H1 (cell line): ENCODE measurements at regions not wholly inside any gene's neighbourhood (a gene's known extent, or its start where the extent isn't known, plus 50 kb on each side); places are given as distances from the start of the nearest gene placed in this dataset.

ENCODE experiments used
- CTCF ChIA-PET: fragments of 300-600 bp; sonication (Branson Sonifier 250); formaldehyde crosslinking; loops from one replicate; lab custom pipeline; 2021; ENCODE audit not compliant: partially characterized antibody; lab: Charles Lee
- POLR2A ChIA-PET: fragments of 300-600 bp; sonication (Branson Sonifier 250); formaldehyde crosslinking; loops from one replicate; lab custom pipeline; 2021; ENCODE audit warnings: inconsistent platforms; ENCODE audit not compliant: partially characterized antibody; lab: Charles Lee
- DNase-seq, 2 experiments: peaks; one replicate each; pipeline versions ENCODE4 v3.0.0 to v3.0.0-alpha.2; 2010 to 2022; ENCODE audit warnings: low spot score in 2 of 2, low read depth in 1 of 2, mixed read lengths in 1 of 2
- FAIRE-seq: peaks from 2 replicates; lab custom pipeline; 2011; peaks lifted over from hg19 to GRCh38; lab: Jason Lieb, UNC
- H2AFZ ChIP-seq: 2 replicates; pipeline ENCODE4 v1.8.1; 2012; ENCODE audit warnings: low read length, inconsistent platforms
- H2AK5ac ChIP-seq: 2 replicates; pipeline ENCODE4 v1.6.1; 2013; ENCODE audit warnings: low read depth, low read length
- H2BK120ac ChIP-seq: replicated peaks from 2 replicates; pipeline ENCODE3; 2013; ENCODE audit warnings: low read depth, low read length, inconsistent platforms
- H2BK12ac ChIP-seq: 2 replicates; pipeline ENCODE4 v1.6.1; 2013; ENCODE audit warnings: low read depth, low read length
- H2BK15ac ChIP-seq: 2 replicates; pipeline ENCODE4 v1.6.1; 2013; ENCODE audit warnings: low read length
- H2BK20ac ChIP-seq: 2 replicates; pipeline ENCODE4 v1.6.1; 2013; ENCODE audit warnings: low read length
- H2BK5ac ChIP-seq: 2 replicates; pipeline ENCODE4 v1.6.1; 2013; ENCODE audit warnings: low read depth, low read length
- H3K14ac ChIP-seq: 2 replicates; pipeline ENCODE4 v1.6.1; 2013; ENCODE audit warnings: inconsistent platforms; ENCODE audit not compliant: insufficient read length
- H3K18ac ChIP-seq: 2 replicates; pipeline ENCODE4 v1.6.1; 2013; ENCODE audit warnings: low read length; ENCODE audit errors: extremely low read depth
- H3K23ac ChIP-seq: 2 replicates; pipeline ENCODE4 v1.6.1; 2013; ENCODE audit warnings: inconsistent platforms; ENCODE audit not compliant: insufficient read length
- H3K23me2 ChIP-seq: 2 replicates; pipeline ENCODE4 v1.6.1; 2013; ENCODE audit warnings: low read depth, low read length
- H3K27ac ChIP-seq: 2 replicates; pipeline ENCODE4 v1.6.1; 2011; ENCODE audit warnings: low read depth, low read length, inconsistent platforms
- H3K27me3 ChIP-seq, 4 experiments: replicated peaks in 1 of 4; 1 replicate in 1 of 4; 2 replicates in 3 of 4; pipeline versions ENCODE4 v1.6.1 to v1.8.1; 2011 to 2013; ENCODE audit warnings: low read length in 3 of 4, mild to moderate bottlenecking in 3 of 4, inconsistent platforms in 2 of 4, mixed read lengths in 2 of 4, moderate library complexity in 1 of 4; ENCODE audit not compliant: control insufficient read depth in 3 of 4, insufficient read depth in 3 of 4; ENCODE audit errors: extremely low read depth in 1 of 4
- H3K36me3 ChIP-seq, 4 experiments: 2 replicates each; pipeline versions ENCODE4 v1.6.1 to v1.8.1; 2011 to 2013; ENCODE audit warnings: mild to moderate bottlenecking in 4 of 4, low read length in 3 of 4, moderate library complexity in 2 of 4, control low read depth in 1 of 4, inconsistent platforms in 1 of 4; ENCODE audit not compliant: insufficient read depth in 4 of 4, control insufficient read depth in 2 of 4
- H3K4ac ChIP-seq: replicated peaks from 2 replicates; pipeline ENCODE3; 2013; ENCODE audit warnings: low read length, low read depth, mixed read lengths, inconsistent platforms; ENCODE audit not compliant: insufficient read length
- H3K4me1 ChIP-seq, 4 experiments: replicated peaks in 1 of 4; 1 replicate in 1 of 4; 2 replicates in 3 of 4; pipeline versions ENCODE4 v1.6.1 to v1.8.1; 2011 to 2013; ENCODE audit warnings: low read length in 3 of 4, inconsistent platforms in 2 of 4, mixed read lengths in 1 of 4; ENCODE audit not compliant: insufficient read depth in 4 of 4, control insufficient read depth in 3 of 4
- H3K4me2 ChIP-seq, 2 experiments: 2 replicates each; pipeline versions ENCODE4 v1.6.1 to v1.8.1; 2011 to 2013; ENCODE audit warnings: low read depth in 2 of 2, low read length in 2 of 2, control low read depth in 1 of 2, inconsistent platforms in 1 of 2, mild to moderate bottlenecking in 1 of 2; ENCODE audit not compliant: insufficient read depth in 1 of 2
- H3K4me3 ChIP-seq, 4 experiments: fragments of 200-600, 300-600 bp in 1 of 4; sonication (generic), shearing (Covaris generic), sonication (Bioruptor Twin) in 1 of 4; 2 replicates each; pipeline versions ENCODE4 v1.5.1 to v1.8.1; 2011 to 2016; ENCODE audit warnings: low read length in 4 of 4, low read depth in 3 of 4, control low read depth in 2 of 4, inconsistent platforms in 2 of 4, mild to moderate bottlenecking in 2 of 4, mixed read lengths in 1 of 4, moderate library complexity in 1 of 4; ENCODE audit not compliant: insufficient read depth in 2 of 4; ENCODE audit errors: extremely low read depth in 1 of 4
- H3K56ac ChIP-seq: replicated peaks from 2 replicates; pipeline ENCODE3; 2013; ENCODE audit warnings: low read depth, mild to moderate bottlenecking, mixed read lengths, low read length, inconsistent platforms; ENCODE audit not compliant: insufficient read length
- H3K79me1 ChIP-seq: 2 replicates; pipeline ENCODE4 v1.6.1; 2013; ENCODE audit warnings: low read depth, low read length, control low read depth
- H3K79me2 ChIP-seq, 2 experiments: 2 replicates each; pipeline versions ENCODE4 v1.6.1 to v1.8.1; 2012 to 2013; ENCODE audit warnings: low read length in 2 of 2, mild to moderate bottlenecking in 2 of 2, inconsistent platforms in 1 of 2; ENCODE audit not compliant: insufficient read depth in 2 of 2, control insufficient read depth in 1 of 2
- H3K9ac ChIP-seq, 4 experiments: replicated peaks in 1 of 4; 1 replicate in 1 of 4; 2 replicates in 3 of 4; pipeline versions ENCODE4 v1.6.1 to v1.8.1; 2011 to 2013; ENCODE audit warnings: low read depth in 3 of 4, low read length in 3 of 4, control low read depth in 2 of 4, mild to moderate bottlenecking in 2 of 4, moderate library complexity in 2 of 4, inconsistent platforms in 1 of 4; ENCODE audit errors: extremely low read depth in 1 of 4
- H3K9me3 ChIP-seq, 2 experiments: 2 replicates each; pipeline versions ENCODE4 v1.6.1 to v1.8.1; 2012 to 2013; ENCODE audit warnings: mild to moderate bottlenecking in 2 of 2, moderate library complexity in 2 of 2, control low read depth in 1 of 2, inconsistent platforms in 1 of 2, low read depth in 1 of 2, low read length in 1 of 2, mixed read lengths in 1 of 2; ENCODE audit not compliant: insufficient read depth in 2 of 2
- H4K20me1 ChIP-seq, 2 experiments: replicated peaks in 1 of 2; 2 replicates each; pipeline versions ENCODE3 to v1.8.1; 2011 to 2013; ENCODE audit warnings: inconsistent platforms in 2 of 2, low read length in 2 of 2, mild to moderate bottlenecking in 1 of 2; ENCODE audit not compliant: insufficient read depth in 2 of 2, control insufficient read depth in 1 of 2
- H4K5ac ChIP-seq: 2 replicates; pipeline ENCODE4 v1.6.1; 2013; ENCODE audit warnings: low read length, low read depth, mixed read lengths, inconsistent platforms; ENCODE audit not compliant: insufficient read length
- H4K8ac ChIP-seq: 2 replicates; pipeline ENCODE4 v1.8.0; 2013; ENCODE audit warnings: mild to moderate bottlenecking, moderate library complexity, low read length, inconsistent platforms; ENCODE audit not compliant: insufficient read depth; ENCODE audit errors: extremely low read depth
- H4K91ac ChIP-seq: replicated peaks from 2 replicates; pipeline ENCODE3; 2013; ENCODE audit warnings: low read length, mixed read lengths, inconsistent platforms; ENCODE audit not compliant: insufficient read length
- EZH2 ChIP-seq: fragments of 200-600 bp; sonication (generic); IDR thresholded peaks from 2 replicates; pipeline ENCODE4 v1.7.1; 2012; ENCODE audit warnings: low read depth, mild to moderate bottlenecking, moderate library complexity, low read length, inconsistent platforms; ENCODE audit not compliant: severe bottlenecking
- MAFK ChIP-seq: IDR thresholded peaks from 2 replicates; pipeline ENCODE4 v1.6.1; 2012; ENCODE audit warnings: low read depth, mild to moderate bottlenecking, improper control_type of control experiment, low read length
- RBBP5 ChIP-seq: IDR thresholded peaks from 2 replicates; pipeline ENCODE4 v1.7.1; 2012; ENCODE audit warnings: low read depth, mild to moderate bottlenecking, inconsistent platforms, low read length, moderate library complexity, borderline replicate concordance
- RXRA ChIP-seq: IDR thresholded peaks from 2 replicates; pipeline ENCODE4 v1.6.1; 2011; ENCODE audit warnings: low read depth, mild to moderate bottlenecking, low read length, moderate library complexity; ENCODE audit not compliant: insufficient read depth
- SIX5 ChIP-seq: IDR thresholded peaks from 2 replicates; pipeline ENCODE4 v1.6.1; 2011; ENCODE audit warnings: mild to moderate bottlenecking, low read depth, low read length
- TAF7 ChIP-seq: optimal IDR thresholded peaks from 2 replicates; pipeline ENCODE3; 2011; ENCODE audit warnings: low read depth, mild to moderate bottlenecking, inconsistent platforms, low read length, moderate library complexity, borderline replicate concordance
- TEAD4 ChIP-seq: IDR thresholded peaks from 2 replicates; pipeline ENCODE4 v1.6.1; 2012; ENCODE audit warnings: low read depth, low read length, inconsistent platforms, mixed read lengths
- ZNF274 ChIP-seq: IDR thresholded peaks from 2 replicates; pipeline ENCODE4 v1.7.0; 2012; ENCODE audit warnings: low read length, borderline replicate concordance; ENCODE audit errors: extremely low read depth
- WGBS, 2 experiments: shearing (Covaris generic) in 1 of 2; methylation state at CpG; one replicate each; pipeline versions ENCODE4 v1.1.6 to v1.1.7; 2013 to 2015; ENCODE audit warnings: low lambda C conversion rate in 2 of 2, mixed read lengths in 2 of 2, inconsistent platforms in 1 of 2, low coverage in 1 of 2, missing lambda C conversion rate in 1 of 2; ENCODE audit not compliant: insufficient replicate concordance in 2 of 2, insufficient coverage in 1 of 2, insufficient read length in 1 of 2; ENCODE audit errors: extremely low coverage in 1 of 2, missing lambda C conversion rate in 1 of 2; 5-methylcytosine and 5-hydroxymethylcytosine counted together
- TF ChIP-seq, protein P1 (sequence below), 3 experiments: IDR thresholded peaks; 1 replicate in 2 of 3; 2 replicates in 1 of 3; pipeline versions ENCODE4 v1.5.1 to v1.6.1; 2011; ENCODE audit warnings: low read length in 3 of 3, mild to moderate bottlenecking in 3 of 3, inconsistent platforms in 2 of 3, low read depth in 1 of 3, moderate library complexity in 1 of 3; ENCODE audit not compliant: insufficient read depth in 1 of 3; ENCODE audit errors: control extremely low read depth in 1 of 3
- TF ChIP-seq, protein P2 (sequence below): IDR thresholded peaks from 2 replicates; pipeline ENCODE4 v1.6.1; 2011; ENCODE audit warnings: low read depth, mild to moderate bottlenecking, low read length; ENCODE audit not compliant: insufficient read depth

DNA sequence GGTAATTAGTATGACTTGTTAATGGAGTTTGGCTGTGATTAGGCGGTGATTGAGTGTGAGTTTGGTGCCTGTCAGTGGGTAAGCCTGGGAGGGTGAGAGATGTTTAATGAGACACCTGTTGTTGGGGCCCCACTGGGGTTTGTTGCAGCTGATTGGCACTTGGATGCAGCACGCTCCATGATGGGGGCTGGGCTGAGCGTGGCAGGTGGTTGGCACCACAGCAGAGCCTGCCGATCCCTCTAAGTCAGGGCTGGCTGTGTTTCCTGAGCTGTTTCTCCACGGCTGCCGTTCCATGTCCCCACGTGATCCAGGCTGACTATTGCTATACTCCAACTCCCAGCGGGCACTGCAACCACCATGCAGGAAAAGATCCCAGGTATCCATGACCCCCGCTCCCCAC, 93.5 kb upstream of the ARRDC4 start:
- TF ChIP-seq TAF7 (no peak), SIX5 (no peak), RXRA (no peak), RBBP5 (no peak), EZH2 (no peak), MAFK (no peak), TEAD4 (no peak), ZNF274 (no peak)
- TF ChIP-seq, protein P1, sequence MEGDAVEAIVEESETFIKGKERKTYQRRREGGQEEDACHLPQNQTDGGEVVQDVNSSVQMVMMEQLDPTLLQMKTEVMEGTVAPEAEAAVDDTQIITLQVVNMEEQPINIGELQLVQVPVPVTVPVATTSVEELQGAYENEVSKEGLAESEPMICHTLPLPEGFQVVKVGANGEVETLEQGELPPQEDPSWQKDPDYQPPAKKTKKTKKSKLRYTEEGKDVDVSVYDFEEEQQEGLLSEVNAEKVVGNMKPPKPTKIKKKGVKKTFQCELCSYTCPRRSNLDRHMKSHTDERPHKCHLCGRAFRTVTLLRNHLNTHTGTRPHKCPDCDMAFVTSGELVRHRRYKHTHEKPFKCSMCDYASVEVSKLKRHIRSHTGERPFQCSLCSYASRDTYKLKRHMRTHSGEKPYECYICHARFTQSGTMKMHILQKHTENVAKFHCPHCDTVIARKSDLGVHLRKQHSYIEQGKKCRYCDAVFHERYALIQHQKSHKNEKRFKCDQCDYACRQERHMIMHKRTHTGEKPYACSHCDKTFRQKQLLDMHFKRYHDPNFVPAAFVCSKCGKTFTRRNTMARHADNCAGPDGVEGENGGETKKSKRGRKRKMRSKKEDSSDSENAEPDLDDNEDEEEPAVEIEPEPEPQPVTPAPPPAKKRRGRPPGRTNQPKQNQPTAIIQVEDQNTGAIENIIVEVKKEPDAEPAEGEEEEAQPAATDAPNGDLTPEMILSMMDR (IDR thresholded peaks at IDR 0.05; ENCODE audit: control extremely low read depth in 1 of 3, insufficient read depth in 1 of 3, low read depth in 1 of 3, low read length in 3 of 3): no peak
- TF ChIP-seq, protein P2, sequence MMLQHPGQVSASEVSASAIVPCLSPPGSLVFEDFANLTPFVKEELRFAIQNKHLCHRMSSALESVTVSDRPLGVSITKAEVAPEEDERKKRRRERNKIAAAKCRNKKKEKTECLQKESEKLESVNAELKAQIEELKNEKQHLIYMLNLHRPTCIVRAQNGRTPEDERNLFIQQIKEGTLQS: no peak
- TF ChIP-seq, all 59 proteins: peak for 0

More for the DNA sequence above, 93.5 kb upstream of the ARRDC4 start:
- no peak overlapping the region for H2BK120ac ChIP-seq
- no peak overlapping the region for H3K4me2 ChIP-seq
- no peak overlapping the region for H3K27ac ChIP-seq
- WGBS, 2 experiments: 90% methylated on average over 7 of the region's 9 CpGs; no CpG with 5 or more reads in 1 of the 2 experiments
- no peak overlapping the region for H3K18ac ChIP-seq
- no peak overlapping the region for H3K56ac ChIP-seq
- no peak overlapping the region for H3K14ac ChIP-seq
- no peak overlapping the region for H2BK5ac ChIP-seq
- no peak overlapping the region for H4K5ac ChIP-seq
- H3K4ac ChIP-seq: no peak overlapping the region
- no peaks in the 10 kb centered on the region for H3K4me1 ChIP-seq
- no peaks in the 10 kb centered on the region for H3K79me1 ChIP-seq
- H3K79me2 ChIP-seq: no peaks in the 10 kb centered on the region
- H3K9ac ChIP-seq: no peak overlapping the region
- H3K4me3 ChIP-seq: no peak overlapping the region
- no peak overlapping the region for H2BK12ac ChIP-seq
- no peak overlapping the region for H2AFZ ChIP-seq
- H3K23ac ChIP-seq: no peak overlapping the region
- no peak overlapping the region for H4K8ac ChIP-seq
- no peak overlapping the region for H2AK5ac ChIP-seq
- POLR2A ChIA-PET: no interaction called here
- H3K9me3 ChIP-seq: no peaks in the 10 kb centered on the region
- DNase-seq (no peak), FAIRE-seq (no peak)
- no peaks in the 10 kb centered on the region for H4K20me1 ChIP-seq
- H3K23me2 ChIP-seq: no peaks in the 10 kb centered on the region
- H3K36me3 ChIP-seq: no peaks in the 10 kb centered on the region
- CTCF ChIA-PET: interaction anchor here (0.6 kb wide), 1 partner anchor 157 kb away, joined by 3 read pairs; no protein-coding TSS in a partner anchor
- H2BK20ac ChIP-seq: no peak overlapping the region
- H2BK15ac ChIP-seq: no peak overlapping the region
- H4K91ac ChIP-seq: no peak overlapping the region
- H3K27me3 ChIP-seq: no peaks in the 10 kb centered on the region
